HFFc6 (cell line): ENCODE measurements at regions not wholly inside any gene's neighbourhood (a gene's known extent, or its start where the extent isn't known, plus 50 kb on each side); places are given as distances from the start of the nearest gene placed in this dataset.

Experiments used
- DNase-seq: peaks from one replicate; pipeline ENCODE4 v3.0.0-alpha.2; 2018
- H3K27ac Mint-ChIP-seq: 2 replicates; pipeline ENCODE4 v1.8.0; 2020; ENCODE audit warnings: mild to moderate bottlenecking, mixed read lengths
- H3K27me3 Mint-ChIP-seq: 2 replicates; pipeline ENCODE4 v1.8.0; 2021; ENCODE audit warnings: mild to moderate bottlenecking, moderate library complexity, mixed read lengths; ENCODE audit not compliant: insufficient read depth
- H3K36me3 Mint-ChIP-seq: 2 replicates; pipeline ENCODE4 v1.8.0; 2021; ENCODE audit warnings: low read depth, mixed read lengths
- H3K4me1 Mint-ChIP-seq: 2 replicates; pipeline ENCODE4 v1.8.0; 2020; ENCODE audit warnings: low read depth, mixed read lengths
- H3K4me3 Mint-ChIP-seq: 2 replicates; pipeline ENCODE4 v1.8.0; 2020; ENCODE audit warnings: mild to moderate bottlenecking, moderate library complexity, mixed read lengths
- H3K9me3 Mint-ChIP-seq: 2 replicates; pipeline ENCODE4 v1.8.0; 2020; ENCODE audit warnings: mild to moderate bottlenecking, mixed read lengths
- TF ChIP-seq, protein P1 (sequence below): fragments of 200-600 bp; sonication (generic); IDR thresholded peaks from 2 replicates; pipeline ENCODE4 v1.5.0; 2021; ENCODE audit warnings: antibody characterized with exemption, mild to moderate bottlenecking

DNA sequence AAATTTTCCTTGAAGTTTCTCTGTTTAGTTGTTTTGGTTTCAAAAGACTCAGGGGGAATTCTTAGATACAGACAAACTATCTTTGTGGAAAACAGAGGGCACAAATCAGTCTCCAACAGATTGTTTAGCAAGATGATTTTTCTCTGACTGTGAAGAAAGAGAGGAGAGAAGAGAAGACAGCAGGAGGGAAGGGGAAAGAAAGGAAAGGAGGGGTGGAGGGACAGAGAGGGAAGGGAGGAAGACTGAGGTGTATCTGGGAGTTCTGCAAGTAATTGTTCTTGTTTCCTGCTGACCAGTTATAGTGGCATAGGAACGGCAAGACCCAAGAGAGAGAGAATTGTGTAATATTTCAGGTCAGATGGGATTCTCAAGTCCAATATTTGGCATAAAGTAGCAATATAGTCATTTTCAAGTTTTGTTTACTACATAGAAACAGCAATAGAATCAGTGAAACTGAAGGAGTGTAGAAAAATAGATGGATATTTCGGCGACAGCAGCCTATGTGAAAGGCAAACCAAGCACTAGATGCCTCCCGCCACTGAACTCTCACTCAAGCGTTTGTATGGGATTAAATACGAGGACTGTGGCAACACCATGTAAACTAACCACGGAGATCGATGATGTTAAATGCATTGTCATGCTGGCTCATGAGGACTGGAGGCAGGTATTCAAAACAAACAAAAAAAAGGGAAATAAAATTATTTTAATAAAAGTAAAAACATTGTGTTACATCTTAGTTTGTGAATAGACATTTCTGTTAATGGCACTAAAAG is 342.5 kb downstream of the SLC16A7 start:
- TF ChIP-seq, protein P1, sequence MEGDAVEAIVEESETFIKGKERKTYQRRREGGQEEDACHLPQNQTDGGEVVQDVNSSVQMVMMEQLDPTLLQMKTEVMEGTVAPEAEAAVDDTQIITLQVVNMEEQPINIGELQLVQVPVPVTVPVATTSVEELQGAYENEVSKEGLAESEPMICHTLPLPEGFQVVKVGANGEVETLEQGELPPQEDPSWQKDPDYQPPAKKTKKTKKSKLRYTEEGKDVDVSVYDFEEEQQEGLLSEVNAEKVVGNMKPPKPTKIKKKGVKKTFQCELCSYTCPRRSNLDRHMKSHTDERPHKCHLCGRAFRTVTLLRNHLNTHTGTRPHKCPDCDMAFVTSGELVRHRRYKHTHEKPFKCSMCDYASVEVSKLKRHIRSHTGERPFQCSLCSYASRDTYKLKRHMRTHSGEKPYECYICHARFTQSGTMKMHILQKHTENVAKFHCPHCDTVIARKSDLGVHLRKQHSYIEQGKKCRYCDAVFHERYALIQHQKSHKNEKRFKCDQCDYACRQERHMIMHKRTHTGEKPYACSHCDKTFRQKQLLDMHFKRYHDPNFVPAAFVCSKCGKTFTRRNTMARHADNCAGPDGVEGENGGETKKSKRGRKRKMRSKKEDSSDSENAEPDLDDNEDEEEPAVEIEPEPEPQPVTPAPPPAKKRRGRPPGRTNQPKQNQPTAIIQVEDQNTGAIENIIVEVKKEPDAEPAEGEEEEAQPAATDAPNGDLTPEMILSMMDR, result no peak
- Mint-ChIP-seq H3K27ac (no peak overlapping the region), H3K36me3 (no peaks in the 10 kb centered on the region), H3K4me1 (peaks cover 65% of the 10 kb centered on the region), H3K9me3 (no peaks in the 10 kb centered on the region), H3K27me3 (no peaks in the 10 kb centered on the region), H3K4me3 (no peak overlapping the region)
- no peak for DNase-seq

- no peaks in the 10 kb centered on the region for H3K27me3 Mint-ChIP-seq
- peaks cover 49% of the 10 kb centered on the region for H3K4me1 Mint-ChIP-seq
Measured at GRCh38 chr12:59940631-59941342, 345.0 kb downstream of the SLC16A7 start.

GRCh38 chr12:59941461-59941860 is 345.6 kb downstream of the SLC16A7 start:
- no peaks in the 10 kb centered on the region for H3K27me3 Mint-ChIP-seq
- TF ChIP-seq, protein P1, result no peak
- DNase-seq, result no peak
- no peaks in the 10 kb centered on the region for H3K9me3 Mint-ChIP-seq
- no peak overlapping the region for H3K4me3 Mint-ChIP-seq
- peaks cover 49% of the 10 kb centered on the region for H3K4me1 Mint-ChIP-seq
- H3K27ac Mint-ChIP-seq, result no peak overlapping the region
- H3K36me3 Mint-ChIP-seq, result no peaks in the 10 kb centered on the region

More at GRCh38 chr12:59940631-59941342, 345.0 kb downstream of the SLC16A7 start:
- Mint-ChIP-seq H3K9me3 (no peaks in the 10 kb centered on the region), H3K4me3 (peak overlapping the region; percentile 2; the same call in 1 of the 2 replicates), H3K27ac (peak overlapping the region; percentile 6), H3K36me3 (no peaks in the 10 kb centered on the region)
- TF ChIP-seq, protein P1, result no peak
- no peak for DNase-seq

GRCh38 chr12:59944177-59944576 is 348.3 kb downstream of the SLC16A7 start:
- Mint-ChIP-seq H3K27me3 (no peaks in the 10 kb centered on the region; the same call in 1 of the 2 replicates), H3K4me3 (no peak overlapping the region), H3K27ac (no peak overlapping the region), H3K4me1 (peaks cover 30% of the 10 kb centered on the region), H3K9me3 (peaks cover 4% of the 10 kb centered on the region), H3K36me3 (peaks cover 1% of the 10 kb centered on the region)
- no peak for DNase-seq
- TF ChIP-seq, protein P1, result no peak

- TF ChIP-seq, protein P1, result no peak
- Mint-ChIP-seq H3K27ac (no peak overlapping the region), H3K4me1 (peaks cover 7% of the 10 kb centered on the region), H3K27me3 (no peaks in the 10 kb centered on the region; the same call in 1 of the 2 replicates), H3K36me3 (peaks cover 6% of the 10 kb centered on the region), H3K9me3 (peaks cover 8% of the 10 kb centered on the region), H3K4me3 (no peak overlapping the region)
- DNase-seq, result no peak
Measured at GRCh38 chr12:59946635-59947034, 350.8 kb downstream of the SLC16A7 start.
